DND-41 (cell line): ENCODE measurements at regions not wholly inside any gene's neighbourhood (a gene's known extent, or its start where the extent isn't known, plus 50 kb on each side); places are given as distances from the start of the nearest gene placed in this dataset.

ENCODE experiments used
- CTCF ChIP-seq: IDR thresholded peaks from 2 replicates; pipeline ENCODE4 v1.5.1; 2012; ENCODE audit warnings: borderline replicate concordance, low read length, moderate library complexity, mild to moderate bottlenecking; ENCODE audit not compliant: poor library complexity, severe bottlenecking; ENCODE audit errors: extremely low read depth
- EZH2 ChIP-seq: IDR thresholded peaks from 3 replicates; pipeline ENCODE4 v1.6.1; 2012; ENCODE audit warnings: borderline replicate concordance, low read depth, mild to moderate bottlenecking, moderate library complexity, low read length, inconsistent platforms; ENCODE audit not compliant: severe bottlenecking

GRCh38 chr10:130927157-130927556 lies 384.4 kb downstream of the TCERG1L start:
- TF ChIP-seq CTCF = no peak
- no peak for TF ChIP-seq EZH2
